SK-N-DZ (cell line): ENCODE measurements at regions not wholly inside any gene's neighbourhood (a gene's known extent, or its start where the extent isn't known, plus 50 kb on each side); places are given as distances from the start of the nearest gene placed in this dataset.
A peak's percentile ranks its signal among the peaks of the same experiment; 100 is the strongest.
"Not testable (repeated sequence)": the region's sequence is repeated elsewhere in the genome, so short reads cannot be mapped to it uniquely, and the experiment has no call there.

ENCODE experiments used
- DNase-seq: peaks from one replicate; pipeline ENCODE4 v3.0.0-alpha.2; 2015; ENCODE audit warnings: low spot score

GRCh38 chr13:107819071-107819470, 396.3 kb downstream of the LIG4 start:
- no peak for DNase-seq

GRCh38 chr13:107817647-107818287, 397.6 kb downstream of the LIG4 start:
- no peak for DNase-seq

DNA sequence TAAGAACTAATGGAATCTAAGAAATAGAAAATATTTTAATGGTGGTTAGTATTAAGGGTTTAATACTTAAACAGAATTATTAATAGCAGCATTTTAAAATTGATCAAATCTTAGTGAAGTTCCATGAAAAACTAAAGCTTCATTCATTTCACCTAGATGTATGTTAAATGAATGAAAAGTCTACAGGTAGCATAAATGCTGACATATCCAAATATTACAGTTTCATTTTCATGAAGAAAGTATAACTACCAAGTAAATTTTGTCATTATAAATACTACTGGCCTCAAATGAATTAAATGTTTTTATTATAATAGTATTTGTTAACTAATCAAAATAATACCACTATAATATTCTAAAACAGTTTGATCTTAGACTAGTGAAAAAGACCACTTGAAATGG, 403.3 kb downstream of the LIG4 start:
- DNase-seq = no peak

DNA sequence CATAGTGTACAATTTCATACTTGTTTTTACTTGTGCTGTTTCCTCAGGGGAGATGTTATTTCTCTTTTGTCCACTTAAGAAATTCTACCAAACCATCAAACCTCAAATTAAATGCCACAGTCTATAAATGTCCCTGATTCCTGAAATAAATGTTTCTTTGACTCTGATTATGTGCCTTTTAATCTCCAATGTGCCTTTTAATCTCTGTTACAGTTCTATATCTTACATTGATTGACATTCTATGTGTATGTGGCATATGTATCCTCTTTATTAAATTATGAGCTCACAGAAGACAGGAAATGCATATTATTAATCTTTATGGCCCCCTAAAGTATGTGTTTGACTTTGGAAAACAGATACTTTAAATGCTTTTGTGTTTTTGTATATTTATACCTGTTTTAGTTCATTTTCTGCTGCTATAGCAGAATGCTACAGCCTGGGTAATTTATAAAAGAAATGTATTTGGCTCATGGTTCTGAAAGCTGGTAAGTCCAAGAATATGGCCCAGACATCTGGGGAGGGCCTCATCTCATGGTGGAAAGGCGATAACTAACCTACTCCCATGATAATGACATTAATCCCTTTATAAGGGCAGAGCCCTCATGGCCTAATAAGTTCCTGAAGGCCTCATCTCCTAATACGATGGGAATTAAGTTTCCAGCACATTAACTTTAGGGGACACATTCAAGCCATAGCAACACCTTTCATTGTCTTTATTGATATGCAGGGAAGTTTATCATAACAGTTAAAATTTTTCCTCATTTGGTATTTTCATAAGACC, 403.9 kb downstream of the LIG4 start:
- DNase-seq = peak; percentile 21

DNA sequence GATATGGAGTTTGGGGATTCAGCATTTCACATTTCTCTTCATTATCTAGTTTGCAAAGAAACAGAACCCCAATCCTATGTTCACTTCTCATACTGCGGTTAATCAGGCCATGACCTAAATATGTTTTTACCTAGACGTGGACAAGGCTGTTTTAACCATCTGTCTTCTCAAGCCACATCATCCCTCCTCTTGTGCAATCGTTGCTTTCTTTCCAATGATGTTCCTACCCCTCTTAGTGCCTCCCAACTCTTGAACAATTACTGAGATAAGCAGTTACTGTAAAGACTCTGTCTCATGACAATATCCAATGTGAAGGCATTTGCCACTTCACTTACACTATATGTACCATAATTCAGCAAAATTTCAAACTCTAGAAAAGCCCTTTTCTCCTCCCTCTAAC, 406.2 kb downstream of the LIG4 start:
- no peak for DNase-seq

- no peak for DNase-seq
Observed at GRCh38 chr13:107808389-107808788, 406.9 kb downstream of the LIG4 start.

DNA sequence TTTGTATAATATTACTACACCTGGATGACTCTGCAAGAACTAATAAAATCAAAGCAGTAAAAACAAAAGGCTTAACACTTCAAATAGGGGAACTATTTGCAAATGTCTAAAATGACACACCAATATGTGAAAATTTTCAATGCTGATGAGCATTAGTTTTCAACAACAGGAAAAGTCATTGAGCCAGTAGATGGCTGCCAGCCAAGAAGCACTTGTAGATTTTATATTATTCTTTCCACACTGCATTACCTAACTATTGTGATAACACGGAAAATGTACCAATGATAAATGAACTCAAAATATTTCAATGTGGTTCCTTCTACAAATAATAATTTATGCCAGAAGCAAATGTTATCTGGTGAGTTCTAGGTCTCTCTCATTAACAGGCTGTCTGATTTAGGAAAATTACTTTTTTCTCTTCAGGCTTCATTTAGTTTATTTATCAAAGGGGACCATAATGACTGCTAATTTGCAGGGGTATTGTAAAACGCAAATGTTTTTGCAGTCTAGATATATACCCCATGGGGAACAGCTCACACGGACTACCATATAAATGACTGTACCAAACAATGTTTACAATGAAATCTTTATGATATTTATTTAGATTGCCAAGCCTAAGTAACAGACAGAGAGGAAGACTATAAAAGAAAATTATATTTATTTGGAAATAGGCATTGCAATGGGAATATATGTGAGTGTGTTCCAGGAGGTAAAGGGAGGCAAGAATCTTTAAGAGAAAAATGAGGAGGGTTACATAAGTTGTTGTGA, 407.8 kb downstream of the LIG4 start:
- DNase-seq = no peak

GRCh38 chr13:107806726-107807125, 408.6 kb downstream of the LIG4 start:
- no peak for DNase-seq

- DNase-seq = no peak
Observed at GRCh38 chr13:107803822-107804495, 411.4 kb downstream of the LIG4 start.

DNA sequence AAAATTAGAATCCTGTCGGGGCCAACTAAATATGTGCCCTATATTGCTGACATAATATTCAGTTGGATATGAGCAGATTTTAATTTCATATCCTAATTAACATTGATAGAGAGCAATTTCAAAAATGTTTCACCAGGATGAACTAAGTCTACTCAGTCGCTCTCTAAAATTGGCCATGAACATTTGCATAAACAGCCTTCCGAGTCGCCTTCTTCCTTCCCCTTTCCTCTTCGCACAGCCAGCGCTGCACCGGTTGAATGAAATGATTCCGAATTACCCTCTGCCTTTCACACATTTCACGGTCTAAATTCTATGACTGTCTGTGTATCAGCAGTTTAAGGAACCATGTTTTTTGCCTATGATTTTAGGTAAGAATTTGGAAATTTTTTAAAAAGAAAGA, 413.7 kb downstream of the LIG4 start:
- no peak for DNase-seq

GRCh38 chr13:107799001-107799400, 416.3 kb downstream of the LIG4 start:
- DNase-seq = no peak

GRCh38 chr13:107790397-107790796, 424.9 kb downstream of the LIG4 start:
- DNase-seq = peak; percentile 25

DNA sequence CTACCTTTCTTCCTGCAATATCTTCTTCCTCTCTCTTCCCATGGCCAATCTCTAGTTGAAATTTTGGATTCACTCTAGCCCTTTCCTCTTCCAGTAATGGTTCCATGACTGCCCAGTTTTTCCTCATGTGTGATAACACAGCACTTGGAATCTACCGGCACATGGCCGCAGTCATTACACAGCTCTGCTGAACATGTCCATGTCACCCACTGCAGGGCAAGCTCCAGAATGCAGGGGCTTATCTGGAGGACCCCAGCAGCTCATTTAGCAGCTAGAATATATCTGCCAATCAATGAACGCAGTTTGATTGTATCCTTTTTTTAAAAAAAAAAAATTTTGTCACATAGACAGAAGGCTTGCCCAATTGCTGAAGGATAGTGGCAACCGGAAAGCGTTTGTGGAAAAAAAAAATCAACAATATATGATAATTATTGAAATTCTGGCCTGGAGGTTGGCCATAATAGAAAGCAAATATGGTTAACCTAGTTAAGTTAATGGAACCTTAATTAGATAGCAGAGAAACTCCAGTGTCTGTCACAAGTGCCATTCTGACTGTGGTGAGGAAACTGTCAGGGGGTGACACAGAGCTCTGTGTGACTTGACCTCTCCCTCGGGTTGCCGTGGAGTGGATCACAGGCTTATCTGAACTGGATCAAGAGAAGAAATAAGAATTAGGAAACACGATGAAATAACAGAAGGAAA, 426.7 kb downstream of the LIG4 start:
- peak; percentile 95 for DNase-seq

DNA sequence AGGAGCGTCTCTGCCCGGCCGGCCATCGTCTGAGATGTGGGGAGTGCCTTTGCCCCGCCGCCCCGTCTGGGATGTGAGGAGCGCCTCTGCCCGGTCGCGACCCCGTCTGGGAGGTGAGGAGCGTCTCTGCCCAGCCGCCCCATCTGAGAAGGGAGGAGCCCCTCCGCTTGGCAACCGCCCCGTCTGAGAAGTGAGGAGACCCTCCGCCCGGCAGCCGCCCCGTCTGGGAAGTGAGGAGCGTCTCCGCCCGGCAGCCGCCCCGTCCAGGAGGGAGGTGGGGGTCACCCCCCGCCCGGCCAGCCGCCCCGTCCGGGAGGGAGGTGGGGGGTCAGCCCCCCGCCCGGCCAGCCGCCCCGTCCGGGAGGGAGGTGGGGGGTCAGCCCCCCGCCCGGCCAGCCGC, 432.7 kb downstream of the LIG4 start:
- not testable (repeated sequence) for DNase-seq

DNA sequence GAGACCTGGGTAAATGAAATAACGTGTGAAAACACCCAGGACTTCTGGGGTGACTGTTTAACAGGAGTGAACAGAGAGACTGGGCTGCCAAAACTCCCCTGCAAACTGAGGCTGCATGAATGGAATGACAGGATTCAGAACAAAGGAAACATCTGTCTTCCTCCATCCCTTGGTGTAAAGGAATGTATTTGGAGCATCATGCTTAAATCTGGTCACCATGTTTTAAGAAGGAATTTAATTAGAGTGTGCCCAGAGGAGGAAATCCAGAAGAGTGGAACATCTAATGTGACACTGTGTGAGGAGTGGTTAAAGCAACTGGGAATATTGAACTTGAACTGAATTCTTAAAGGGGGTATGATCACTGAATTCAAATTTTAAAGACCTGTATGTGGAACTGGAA, 437.2 kb downstream of the LIG4 start:
- DNase-seq = no peak

DNA sequence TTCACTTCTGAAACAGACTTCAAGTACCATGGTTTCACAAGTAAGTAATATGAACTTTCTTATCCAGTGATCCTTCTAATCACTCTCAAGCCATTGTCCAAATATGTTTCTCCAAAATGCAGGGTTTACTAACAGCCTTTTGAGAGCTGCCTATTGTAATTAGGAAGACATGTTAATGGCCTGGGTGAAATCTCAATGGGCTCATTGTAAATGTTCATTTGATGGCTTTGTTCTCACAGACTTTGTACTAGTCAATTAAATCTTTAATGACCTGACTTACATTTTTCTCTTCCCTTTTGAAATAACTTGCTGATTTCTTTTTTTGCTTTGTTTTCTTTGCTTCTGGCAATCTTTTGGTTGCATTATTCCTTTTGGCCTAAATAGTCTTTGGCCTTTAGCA, 444.8 kb downstream of the LIG4 start:
- DNase-seq = no peak

GRCh38 chr13:107767119-107767518, 448.2 kb downstream of the LIG4 start:
- peak; percentile 87 for DNase-seq

DNA sequence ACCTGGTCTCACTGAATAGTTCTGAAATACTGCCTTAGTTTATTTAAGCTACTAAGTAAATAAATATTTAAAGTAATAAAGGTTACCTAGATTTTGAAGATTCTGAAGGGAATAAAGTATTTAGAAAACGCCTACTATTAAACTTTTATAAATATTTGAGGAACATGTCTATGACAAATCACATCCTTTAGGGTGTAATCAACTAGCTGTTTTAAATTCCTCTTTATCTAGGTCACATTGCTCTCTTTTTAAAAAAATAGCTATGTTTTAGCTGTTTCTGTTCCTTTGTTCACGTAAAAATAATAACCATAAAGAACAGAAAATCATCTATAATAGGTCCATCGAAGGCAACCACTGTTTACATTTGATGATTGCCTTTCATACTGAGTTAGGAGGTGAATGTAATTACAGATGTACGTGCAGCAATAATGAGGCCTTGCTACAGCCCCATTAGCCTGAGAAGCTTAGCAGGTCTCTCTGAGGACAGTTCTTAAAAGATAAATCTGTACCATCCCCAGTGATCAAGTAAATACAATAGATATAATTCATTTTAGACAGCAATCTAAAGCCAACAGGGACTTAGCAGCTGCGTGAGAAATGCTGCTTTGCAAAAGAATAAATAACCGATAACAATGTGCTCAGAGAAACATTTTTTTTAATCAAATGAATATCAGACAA, 449.5 kb downstream of the LIG4 start:
- peak; percentile 82 for DNase-seq

- DNase-seq = no peak
Observed at GRCh38 chr13:107764046-107764445, 451.3 kb downstream of the LIG4 start.

DNA sequence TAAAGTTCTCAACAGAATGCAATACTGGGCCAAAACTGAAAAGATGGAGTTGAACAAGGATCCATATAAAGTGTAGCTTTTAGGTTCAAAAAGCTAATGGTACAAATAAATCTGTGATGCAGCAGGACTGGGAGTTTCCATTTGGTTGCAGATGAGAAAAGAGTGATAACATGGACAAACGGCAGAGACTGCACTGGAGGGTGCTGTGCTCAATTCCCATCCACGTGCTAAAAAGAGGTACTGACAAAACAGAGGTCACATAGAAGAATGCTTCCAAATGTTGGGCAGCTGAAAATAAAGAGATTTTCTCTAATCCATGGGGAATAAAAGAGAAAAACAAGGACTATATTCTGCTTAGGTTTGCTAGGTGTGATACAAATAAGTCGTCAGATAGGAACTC, 461.6 kb downstream of the LIG4 start:
- no peak for DNase-seq

DNA sequence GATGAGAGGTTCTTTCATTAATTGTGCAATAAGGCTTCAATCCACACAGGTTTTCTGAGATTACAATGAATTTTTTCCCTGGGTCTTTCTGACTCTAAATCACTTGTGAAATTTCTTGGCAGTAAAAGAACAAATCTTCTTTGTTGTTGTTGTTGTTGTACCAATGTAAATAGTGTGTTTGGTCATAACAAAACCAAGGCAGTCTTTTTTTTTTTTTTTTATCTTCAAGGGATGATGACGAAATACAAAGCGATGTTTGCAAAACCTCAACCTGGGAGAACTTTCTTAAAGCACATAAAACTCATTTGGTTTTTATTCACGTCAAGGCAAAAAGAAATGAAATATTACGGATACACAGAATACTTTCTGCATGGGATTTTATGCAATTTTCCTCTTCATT, 462.0 kb downstream of the LIG4 start:
- DNase-seq = no peak
